Eye (tissue), 1 donor: ENCODE measurements at regions not wholly inside any gene's neighbourhood (a gene's known extent, or its start where the extent isn't known, plus 50 kb on each side); places are given as distances from the start of the nearest gene placed in this dataset.

ENCODE experiments used
- DNase-seq: peaks from one replicate; pipeline ENCODE4 v3.0.0-alpha.2; 2015

DNA sequence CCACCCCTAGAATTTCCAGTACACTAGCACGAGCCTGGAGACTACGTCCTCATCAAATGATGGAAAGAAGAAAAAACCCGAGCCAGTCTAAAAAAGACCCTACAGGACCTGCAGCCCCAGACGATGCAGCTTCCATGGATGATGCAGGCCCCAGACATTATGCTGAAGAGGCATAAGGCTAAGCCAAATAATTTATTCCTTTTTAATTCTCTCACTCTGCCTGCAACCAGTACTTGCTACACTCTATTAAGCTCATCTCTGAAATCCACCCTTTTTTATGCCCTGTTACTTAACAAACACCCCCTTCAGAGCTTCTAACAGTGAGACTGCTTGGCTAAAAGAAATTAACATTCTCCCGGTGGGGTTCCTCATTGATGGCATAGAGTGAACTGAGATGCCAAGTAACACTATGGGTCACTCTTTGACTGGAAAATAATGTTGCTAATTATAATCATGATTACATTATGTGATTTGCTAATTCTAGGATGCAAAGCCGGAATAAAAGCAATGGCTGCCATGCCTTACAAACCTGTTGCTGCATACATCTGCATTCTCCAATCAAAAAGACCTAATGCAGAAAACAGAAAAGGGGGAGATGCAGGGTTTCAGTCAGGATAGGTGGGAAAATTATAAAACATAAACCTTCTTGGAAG lies 1462.4 kb downstream of the UQCRFS1 start:
- DNase-seq, result no peak

DNA sequence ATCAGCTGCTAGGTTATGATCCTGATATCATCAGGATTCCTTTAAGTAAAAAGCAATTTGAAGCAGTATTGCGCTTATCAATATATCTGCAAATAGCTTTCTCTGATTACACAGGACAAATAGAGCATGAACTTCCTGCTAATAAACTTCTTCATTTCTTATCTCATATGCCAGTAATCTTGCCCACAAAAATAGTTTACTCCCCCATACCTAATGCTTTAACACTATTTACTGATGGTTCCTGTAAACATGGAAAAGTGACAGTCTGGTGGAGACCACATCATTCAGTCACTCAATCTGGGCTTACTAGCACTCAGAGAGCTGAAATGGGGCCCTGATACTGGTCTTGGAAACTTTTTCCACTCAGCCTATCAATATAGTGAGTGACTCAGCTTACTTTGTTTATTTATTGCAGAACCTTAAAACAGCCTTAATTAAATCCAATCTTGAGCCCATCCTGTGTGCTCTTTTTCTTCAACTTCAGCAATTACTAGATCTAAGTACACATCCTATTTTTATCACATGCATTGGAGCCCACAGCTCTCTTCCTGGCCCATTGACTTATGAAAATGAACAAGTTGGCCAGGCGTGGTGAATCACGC lies 1464.3 kb downstream of the UQCRFS1 start:
- DNase-seq, result no peak

DNA sequence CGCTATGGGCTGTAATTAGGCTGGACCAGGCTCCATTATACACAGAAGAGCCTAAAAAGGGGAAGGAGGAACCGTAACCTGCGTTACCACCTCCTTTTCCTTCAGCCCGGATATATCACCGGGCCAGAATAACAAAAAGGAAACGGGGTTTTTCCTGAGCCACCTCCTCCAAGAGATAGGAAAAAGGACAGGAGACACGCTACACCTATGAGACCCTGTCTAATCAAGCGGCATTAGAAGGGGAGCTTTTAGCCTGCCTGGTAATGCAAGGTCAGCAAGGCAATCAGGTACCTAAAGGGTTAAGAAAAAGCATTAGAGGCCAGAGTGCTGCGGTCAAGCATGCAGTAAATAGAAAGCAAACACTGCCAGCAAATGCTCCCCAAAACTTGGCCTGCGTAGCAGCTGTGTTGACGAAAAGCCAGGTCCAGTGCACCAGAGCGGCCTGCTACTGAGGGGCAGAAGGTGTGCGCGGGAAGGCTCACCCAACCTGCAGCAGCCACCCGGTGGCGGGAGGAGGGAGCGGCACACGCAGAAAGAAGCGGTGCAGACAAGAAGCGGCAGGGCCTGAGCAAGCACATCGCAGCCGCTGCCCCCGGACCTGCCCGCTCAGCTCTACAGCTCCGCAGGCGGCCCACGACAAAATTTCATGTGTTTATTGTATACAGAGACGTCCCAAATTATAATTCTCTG lies 1466.1 kb downstream of the UQCRFS1 start:
- DNase-seq, result no peak

DNA sequence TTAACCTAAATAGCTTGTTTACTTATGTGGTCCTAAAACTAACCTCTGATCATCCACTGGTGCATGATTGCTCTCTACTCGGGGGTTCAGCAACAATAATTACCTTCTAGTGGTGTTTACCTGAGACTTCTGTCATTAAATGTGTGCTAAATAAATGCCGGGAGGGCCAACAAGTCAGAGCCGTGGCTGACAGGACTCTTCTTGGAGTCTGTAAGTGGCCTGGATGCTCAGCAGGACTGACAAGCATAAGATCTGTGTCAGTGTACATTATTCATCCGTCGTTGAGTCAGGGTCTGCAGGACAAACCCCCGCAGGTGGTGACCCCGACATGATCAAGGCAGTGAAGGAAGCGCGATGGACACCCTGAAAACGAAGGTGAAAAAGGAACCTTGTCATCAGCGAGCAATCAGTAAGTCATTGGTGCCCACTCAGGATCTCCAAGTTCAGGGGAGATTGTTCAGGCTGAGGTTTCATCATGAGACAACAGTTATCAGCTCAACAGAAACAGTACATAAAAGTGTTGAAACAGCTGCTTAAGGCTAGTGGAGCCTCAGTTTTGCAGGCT lies 1466.9 kb downstream of the UQCRFS1 start:
- no peak for DNase-seq

DNA sequence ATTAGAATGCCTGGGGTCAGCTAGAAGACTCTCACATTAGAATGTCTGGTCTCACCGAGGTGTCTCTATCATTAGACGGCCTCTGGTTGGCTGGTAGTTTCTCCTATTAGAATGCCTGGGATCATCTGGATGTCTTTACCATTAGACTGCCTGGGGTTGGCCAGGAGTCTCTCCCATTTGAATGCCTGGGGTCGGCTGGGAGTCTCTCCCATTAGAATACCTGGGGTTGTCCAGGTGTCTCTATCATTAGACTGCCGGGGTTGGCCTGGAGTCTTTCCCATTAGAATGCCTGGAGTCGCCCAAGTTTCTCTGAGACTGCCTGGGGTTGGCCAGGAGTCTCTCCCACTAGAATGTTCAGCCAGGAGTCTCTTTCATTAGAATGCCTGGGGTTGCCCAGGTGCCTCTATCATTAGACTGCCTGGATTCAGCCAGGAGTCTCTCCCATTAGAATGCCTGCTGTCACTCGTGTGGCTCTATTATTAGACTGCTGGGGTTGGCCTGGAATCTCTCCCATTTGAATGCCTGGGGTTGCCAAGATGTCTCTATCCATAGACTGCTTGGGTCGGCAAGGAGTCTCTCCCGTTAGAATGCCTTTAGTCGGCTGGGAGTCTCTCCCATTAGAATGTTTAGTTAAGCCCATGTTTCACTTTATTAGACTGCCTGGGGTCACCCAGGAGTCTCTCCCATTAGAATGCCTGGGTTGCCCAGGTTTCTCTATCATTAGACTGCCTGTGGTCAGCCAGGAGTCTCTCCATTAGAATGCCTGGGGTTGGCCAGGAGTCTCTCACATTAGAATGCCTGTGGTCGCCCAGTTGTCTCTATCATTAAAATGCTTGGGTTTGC lies 1467.8 kb downstream of the UQCRFS1 start:
- no peak for DNase-seq

DNA sequence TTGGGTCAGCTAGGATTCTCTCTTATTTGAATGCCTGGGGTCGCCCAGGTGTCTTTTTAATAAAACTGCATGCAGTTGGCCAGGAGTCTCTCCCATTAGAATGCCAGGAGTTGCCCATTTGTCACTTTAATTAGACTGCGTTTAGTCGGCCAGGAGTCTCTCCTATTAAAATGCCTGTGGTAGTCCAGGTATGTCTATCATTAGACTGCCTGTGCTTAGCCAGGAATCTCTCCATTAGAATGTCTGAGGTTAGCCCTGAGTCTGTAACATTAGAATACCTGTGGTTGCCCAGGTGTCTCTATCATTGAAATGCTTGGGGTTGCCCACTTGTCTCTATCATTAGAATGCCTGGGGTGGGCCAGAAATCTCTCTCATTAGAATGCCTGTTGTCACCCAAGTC lies 1470.9 kb downstream of the UQCRFS1 start:
- no peak for DNase-seq

DNA sequence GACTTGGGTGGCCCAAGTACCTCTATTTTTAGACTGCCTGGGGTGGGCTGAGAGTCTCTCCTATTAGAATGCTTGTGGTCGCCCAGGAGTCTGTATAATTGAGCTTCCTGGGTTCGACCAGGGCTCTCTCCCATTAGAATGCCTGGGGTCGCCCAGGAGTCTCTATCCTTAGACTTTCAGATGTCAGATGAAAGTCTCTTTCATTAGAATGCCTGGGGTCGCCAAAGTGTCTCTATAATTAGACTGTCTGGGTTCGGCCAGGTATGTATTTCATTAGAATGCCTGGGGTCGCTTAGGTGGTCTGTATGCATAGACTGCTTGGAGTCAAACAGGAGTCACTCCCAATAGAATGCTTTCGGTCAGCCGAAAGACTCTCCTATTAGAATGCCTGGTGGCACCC lies 1471.7 kb downstream of the UQCRFS1 start:
- DNase-seq, result no peak

DNA sequence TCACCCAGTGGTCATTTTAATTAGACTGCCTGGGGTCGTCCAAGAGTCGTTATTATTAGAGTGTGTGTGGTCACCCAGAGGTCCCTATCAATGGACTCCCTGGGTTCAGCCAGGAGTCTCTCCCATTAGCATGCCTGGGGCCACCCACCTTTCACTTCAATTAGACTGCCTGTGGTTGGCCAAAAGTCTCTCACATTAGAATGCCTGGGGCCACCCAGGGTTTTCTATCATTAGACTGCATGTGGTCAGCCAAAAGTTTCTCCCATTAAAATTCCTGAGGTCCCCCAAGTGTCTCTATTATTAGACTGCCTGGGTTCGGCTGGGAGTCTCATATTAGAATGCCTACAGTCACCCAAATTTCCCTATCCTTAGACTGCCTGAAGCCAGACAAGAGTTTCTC lies 1472.6 kb downstream of the UQCRFS1 start:
- DNase-seq, result no peak

DNA sequence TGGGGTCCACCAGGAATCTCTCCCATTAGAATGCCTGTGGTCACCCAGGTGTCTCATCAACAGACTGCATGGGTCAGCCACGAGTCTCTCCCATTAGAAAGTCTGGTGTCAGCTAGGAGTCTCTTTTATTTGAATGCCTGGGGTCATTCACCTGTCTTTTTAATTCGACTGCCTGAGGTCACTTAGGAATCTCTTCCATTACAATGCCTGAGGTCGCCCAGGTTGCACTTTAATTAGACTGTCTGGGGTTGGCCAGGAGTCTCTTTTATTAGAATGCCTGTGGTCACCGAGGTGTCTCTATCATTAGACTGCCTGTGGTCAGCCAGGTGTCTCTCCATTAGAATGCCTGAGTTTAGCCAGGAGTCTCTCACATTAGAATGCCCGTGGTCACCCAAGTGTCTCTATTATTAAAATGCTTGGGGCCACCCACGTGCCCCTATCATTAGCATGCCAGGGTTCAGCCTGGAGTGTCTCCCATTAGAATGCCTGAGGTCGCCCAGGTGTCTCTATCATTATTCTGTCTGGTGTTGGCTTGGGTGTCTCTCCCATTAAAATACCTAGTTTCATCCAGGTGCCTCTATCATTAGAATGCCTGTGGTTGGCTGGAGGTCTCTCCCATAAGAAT lies 1474.3 kb downstream of the UQCRFS1 start:
- DNase-seq, result no peak

DNA sequence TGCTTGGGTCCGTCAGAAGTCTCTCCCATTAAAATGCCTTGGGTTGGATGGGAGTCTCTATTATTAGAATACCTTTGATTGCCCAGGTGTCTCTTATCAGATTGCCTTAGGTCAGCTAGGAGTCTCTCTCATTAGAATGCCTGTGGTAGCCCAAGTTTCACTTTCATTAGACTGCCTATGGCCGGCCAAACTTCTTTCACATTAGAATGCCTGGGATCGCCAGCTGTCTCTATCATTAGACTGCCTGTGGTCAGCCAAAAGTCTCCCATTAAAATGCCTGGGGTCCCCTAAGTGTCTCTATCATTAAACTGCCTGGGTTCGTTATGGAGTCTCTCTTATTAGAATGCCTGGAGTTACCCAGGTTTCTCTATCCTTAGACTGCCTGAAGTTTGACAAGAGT lies 1476.7 kb downstream of the UQCRFS1 start:
- DNase-seq, result no peak

DNA sequence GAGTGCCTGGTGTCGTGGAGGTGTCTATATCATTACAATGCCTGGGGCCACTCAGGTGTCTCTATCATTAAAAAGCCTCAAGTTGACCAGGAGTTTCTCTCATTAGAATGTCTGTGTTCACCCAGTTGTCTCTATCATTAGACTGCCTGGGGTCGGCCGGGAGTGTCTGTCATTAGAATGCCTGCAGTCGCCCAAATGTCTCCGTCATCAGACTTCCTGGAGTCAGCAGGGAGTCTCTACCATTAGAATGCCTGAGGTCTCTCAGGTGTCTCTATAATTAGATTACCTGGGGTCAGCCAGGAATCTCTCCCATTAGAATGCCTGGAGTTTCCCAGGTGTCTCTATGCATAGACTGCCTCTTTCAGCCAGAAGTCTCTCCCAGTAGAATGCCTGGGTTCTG lies 1477.6 kb downstream of the UQCRFS1 start:
- DNase-seq, result no peak

DNA sequence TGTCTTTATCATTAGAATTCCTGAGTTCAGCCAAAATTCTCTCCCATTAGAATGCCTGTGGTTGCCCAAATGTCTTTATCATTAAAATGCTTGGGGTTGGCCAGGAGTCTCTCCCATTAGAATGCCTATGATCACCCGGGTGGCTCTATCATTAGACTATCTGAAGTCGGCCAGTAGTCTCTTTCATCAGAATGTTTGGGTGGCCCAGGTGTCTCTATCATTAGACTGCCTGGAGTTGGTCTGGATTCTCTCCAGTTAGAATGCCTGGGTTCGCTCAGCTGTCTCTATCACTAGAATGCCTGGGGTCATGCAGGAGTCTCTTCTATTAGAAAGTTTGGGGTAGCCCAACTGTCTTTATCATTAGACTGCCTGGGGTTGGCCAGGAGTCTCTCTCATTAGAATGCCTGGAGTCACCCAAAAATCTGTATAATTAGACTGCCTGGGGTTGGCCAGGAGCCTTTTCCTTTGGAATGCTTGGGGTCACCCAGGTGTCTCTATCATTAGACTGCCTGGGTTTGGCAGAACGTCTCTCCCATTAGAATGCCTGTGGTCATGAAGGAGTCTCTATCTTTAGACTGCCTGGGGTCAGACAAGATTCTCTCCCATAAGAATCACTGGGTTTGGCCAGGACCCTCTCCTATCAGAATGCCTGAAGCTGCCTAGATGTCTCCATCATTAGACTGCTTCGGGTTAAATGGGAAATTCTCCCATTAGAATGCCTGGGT lies 1478.3 kb downstream of the UQCRFS1 start:
- no peak for DNase-seq

DNA sequence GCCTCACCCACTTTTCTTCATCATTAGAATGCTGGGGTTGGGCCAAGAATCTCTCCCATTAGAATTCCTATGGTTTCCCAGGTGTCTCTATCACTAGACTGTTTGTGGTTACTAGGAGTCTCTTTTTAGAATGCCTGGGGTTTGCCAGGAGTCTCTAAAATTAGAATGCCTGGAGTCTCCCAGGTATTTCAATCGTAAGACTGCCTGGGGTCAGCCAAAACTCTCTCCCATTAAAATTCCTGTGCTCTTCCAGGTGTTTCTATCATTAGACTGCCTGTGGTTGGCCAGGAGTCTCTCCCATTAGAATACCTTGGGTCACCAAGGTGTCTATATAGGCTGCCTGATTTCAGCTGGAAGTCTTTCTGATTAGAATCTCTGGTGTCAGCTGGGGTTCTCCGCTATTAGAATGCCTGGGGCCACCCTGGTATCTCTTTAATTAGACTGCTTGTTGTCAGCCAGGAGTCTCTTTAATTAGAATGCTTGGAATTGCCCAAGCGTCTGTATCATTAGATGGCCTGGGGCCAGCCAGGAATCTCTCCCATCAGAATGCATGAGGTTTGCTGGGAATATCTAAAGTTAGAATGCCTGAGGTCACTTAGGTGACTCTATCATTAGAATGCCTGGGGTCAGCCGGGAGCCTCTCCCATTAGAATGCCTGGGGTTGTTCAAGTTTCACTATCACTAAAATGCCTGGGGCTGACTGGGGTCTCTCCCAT lies 1479.2 kb downstream of the UQCRFS1 start:
- no peak for DNase-seq

DNA sequence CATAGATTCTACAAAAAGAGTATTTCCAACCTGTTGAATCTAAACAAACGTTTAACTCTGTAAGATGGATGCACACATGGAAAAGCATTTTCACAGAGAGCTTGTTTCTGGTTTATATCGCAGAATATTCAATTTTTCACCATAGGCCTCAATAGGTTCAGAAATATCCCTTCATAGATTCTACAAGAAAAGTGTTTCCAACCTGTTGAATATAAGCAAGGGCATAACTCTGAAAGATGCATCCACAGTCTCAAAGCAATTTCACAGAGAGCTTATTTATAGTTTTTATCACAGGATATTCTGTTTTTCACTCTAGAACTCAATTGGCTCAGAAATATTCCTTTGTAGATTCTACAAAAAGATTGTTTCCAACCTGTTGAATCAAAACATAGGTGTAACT lies 1483.6 kb downstream of the UQCRFS1 start:
- DNase-seq, result no peak

DNA sequence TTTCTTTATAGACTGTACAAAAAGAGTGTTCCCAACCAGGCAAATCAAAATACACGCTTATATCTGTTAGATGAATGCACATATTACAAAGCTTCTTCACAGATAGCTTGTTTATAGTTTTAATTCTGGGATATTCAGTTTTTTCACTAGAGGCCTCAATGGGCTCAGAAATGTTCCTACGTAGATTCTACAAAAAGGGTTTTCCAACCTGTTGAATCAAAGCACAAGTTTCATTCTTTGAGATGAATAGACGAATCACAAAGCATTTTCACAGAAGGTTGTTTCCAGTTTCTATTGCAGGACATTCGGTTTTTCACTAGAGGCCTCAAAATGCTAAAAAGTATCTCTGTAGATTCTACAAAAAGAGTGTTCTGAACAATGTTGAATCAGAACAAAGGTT lies 1490.3 kb downstream of the UQCRFS1 start:
- no peak for DNase-seq

DNA sequence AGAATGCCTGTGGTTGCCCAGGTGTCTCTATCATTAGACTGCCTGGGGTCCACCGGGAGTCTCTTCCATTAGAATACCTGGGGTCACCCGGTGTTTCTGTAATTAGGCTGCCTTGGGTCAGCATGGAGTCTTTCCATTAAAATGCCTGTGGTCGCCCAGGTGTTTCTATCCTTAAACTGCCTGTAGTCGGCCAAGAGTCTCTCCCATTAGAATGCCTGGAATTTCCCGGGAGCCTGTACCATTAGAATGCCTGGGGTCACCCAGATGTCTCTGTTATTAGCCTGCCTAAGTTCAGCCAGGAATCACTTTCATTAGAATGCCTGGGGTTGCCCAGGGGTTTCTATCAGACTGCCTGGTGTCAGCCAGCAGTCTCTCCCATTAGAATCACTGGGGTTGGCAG lies 1492.8 kb downstream of the UQCRFS1 start:
- no peak for DNase-seq

DNA sequence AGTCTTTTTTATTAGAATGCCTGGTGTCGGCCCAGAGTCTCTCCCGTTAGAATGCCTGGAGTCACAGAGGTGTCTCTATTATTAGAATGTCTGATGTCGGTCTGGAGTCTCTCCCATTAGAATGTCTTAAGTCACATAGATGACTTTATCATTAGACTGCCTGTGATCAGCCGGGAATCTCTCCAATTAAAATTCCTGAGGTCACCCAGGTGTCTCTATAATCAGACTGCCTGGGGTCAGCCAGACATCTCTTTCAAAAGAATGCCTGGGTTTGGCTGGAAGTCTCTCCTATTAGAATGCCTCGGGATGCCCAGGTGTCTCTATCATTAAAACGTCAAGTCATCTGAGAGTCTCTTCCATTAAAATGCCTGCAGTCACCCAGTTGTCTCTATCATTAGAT lies 1493.9 kb downstream of the UQCRFS1 start:
- no peak for DNase-seq

DNA sequence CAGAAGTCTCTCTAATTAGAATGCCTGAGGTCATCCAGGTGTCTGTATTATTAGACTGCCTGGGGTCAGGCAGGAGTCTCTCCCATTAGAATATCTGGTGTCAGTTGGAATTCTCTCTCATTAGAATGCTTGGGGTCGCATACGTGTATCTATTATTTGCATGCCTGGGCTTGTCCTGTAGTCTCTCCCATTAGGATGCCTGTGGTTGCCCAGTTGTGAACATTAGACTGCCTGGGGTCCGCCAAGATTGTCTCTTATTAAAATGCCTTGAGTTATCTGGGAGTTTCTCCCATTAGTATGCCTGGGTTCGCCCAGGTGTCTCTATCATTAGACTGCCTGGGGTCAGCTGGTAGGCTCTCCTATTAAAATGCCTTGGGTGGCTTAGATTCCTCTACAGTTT lies 1494.7 kb downstream of the UQCRFS1 start:
- DNase-seq, result no peak

DNA sequence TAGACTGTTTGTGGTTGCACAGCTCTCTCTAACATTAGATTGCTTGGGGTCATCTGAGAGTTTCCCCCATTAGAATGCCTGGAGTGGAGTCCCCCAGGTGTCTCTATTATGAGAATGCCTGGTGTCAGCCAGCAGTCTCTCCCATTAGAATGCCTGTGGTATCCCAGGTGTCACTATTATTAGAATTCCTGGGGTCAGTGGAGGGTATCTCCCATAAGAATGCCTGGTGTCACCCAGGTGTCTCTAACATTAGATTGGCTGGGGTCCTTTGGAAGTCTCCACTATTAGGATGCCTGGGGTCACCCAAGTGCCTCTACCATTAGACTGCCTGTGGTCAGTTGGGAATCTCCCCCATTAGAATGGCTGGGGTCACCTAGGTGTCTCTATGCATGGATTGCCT lies 1495.1 kb downstream of the UQCRFS1 start:
- DNase-seq, result no peak

DNA sequence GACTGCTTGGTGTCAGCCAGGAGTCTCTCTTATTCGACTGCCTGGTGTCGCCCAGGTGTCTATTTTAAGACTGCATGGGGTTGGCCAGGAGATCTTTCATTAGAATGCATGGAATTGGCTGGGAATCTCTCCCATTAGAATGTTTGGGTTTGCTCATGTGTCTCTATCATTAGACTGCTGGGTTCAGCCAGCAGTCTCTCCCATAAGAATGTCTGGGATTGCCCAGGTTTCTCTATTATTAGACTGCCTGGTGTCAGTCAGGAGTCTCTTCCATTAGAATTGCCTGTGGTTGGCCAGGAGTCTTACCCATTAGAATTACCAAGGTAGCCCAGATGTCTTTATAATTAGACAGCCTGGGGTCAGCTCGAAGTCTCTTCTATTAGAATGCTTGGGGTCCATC lies 1496.0 kb downstream of the UQCRFS1 start:
- no peak for DNase-seq

DNA sequence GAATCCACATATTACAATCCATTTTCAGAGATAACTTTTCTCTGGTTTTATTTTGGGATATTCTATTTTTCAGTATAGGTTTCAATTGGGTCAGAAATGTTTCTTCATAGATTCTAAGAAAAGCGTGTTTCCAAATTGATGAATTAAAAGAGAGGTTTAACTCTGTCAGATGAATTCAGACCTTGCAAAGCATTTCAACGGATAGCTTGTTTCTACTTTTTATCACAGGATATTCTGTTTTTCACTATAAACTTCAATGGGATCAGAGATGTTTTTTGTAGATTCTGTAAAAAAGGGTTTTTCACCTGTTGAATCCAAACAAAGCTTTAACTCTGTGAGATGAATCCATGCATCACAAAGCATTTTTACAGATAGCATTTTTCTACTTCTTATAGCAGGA lies 1498.1 kb downstream of the UQCRFS1 start:
- DNase-seq, result no peak
